ENCODE measurements at regions not wholly inside any gene's neighbourhood (a gene's known extent, or its start where the extent isn't known, plus 50 kb on each side); places are given as distances from the start of the nearest gene placed in this dataset.
A peak's percentile ranks its signal among the peaks of the same experiment; 100 is the strongest.

GRCh38 chr11:25980091-25980490 is 351.8 kb upstream of the ANO3 start:
- DNase-seq (ENCODE audit: low spot score), result no peak

- peak; percentile 46 for DNase-seq (ENCODE audit: low spot score)
Observed at GRCh38 chr11:25981998-25982397, 349.9 kb upstream of the ANO3 start.

- DNase-seq (ENCODE audit: low spot score), result no peak
Observed at GRCh38 chr11:25983280-25983679, 348.6 kb upstream of the ANO3 start.

GRCh38 chr11:25988178-25988577 is 343.8 kb upstream of the ANO3 start:
- DNase-seq (ENCODE audit: low spot score), result no peak

- DNase-seq (ENCODE audit: low spot score), result no peak
Observed at GRCh38 chr11:25990406-25990805, 341.5 kb upstream of the ANO3 start.

- DNase-seq (ENCODE audit: low spot score), result no peak
Observed at GRCh38 chr11:25991476-25991875, 340.5 kb upstream of the ANO3 start.

GRCh38 chr11:25992294-25992693 is 339.6 kb upstream of the ANO3 start:
- no peak for DNase-seq (ENCODE audit: low spot score)

GRCh38 chr11:25993016-25993415 is 338.9 kb upstream of the ANO3 start:
- DNase-seq (ENCODE audit: low spot score), result no peak

- DNase-seq (ENCODE audit: low spot score), result no peak
Observed at GRCh38 chr11:26011474-26011873, 320.5 kb upstream of the ANO3 start.

- DNase-seq (ENCODE audit: low spot score), result no peak
Observed at GRCh38 chr11:26014456-26015115, 317.3 kb upstream of the ANO3 start.

- DNase-seq (ENCODE audit: low spot score), result no peak
Observed at GRCh38 chr11:26017322-26017860, 314.5 kb upstream of the ANO3 start.

GRCh38 chr11:26017903-26018302 is 314.0 kb upstream of the ANO3 start:
- no peak for DNase-seq (ENCODE audit: low spot score)

GRCh38 chr11:26018336-26018735 is 313.6 kb upstream of the ANO3 start:
- DNase-seq (ENCODE audit: low spot score), result no peak

GRCh38 chr11:26019386-26019785 is 312.5 kb upstream of the ANO3 start:
- no peak for DNase-seq (ENCODE audit: low spot score)

- no peak for DNase-seq (ENCODE audit: low spot score)
Observed at GRCh38 chr11:26021017-26021416, 310.9 kb upstream of the ANO3 start.

GRCh38 chr11:26023057-26023456 is 308.9 kb upstream of the ANO3 start:
- DNase-seq (ENCODE audit: low spot score), result no peak

- no peak for DNase-seq (ENCODE audit: low spot score)
Observed at GRCh38 chr11:26025676-26026075, 306.3 kb upstream of the ANO3 start.

- no peak for DNase-seq (ENCODE audit: low spot score)
Observed at GRCh38 chr11:26026078-26026477, 305.9 kb upstream of the ANO3 start.

- DNase-seq (ENCODE audit: low spot score), result no peak
Observed at GRCh38 chr11:26027887-26028286, 304.0 kb upstream of the ANO3 start.

GRCh38 chr11:26028393-26028911 is 303.5 kb upstream of the ANO3 start:
- DNase-seq (ENCODE audit: low spot score), result peak; percentile 12

GRCh38 chr11:26030399-26030798 is 301.5 kb upstream of the ANO3 start:
- no peak for DNase-seq (ENCODE audit: low spot score)

GRCh38 chr11:26032241-26032640 is 299.7 kb upstream of the ANO3 start:
- DNase-seq (ENCODE audit: low spot score), result no peak

GRCh38 chr11:26035696-26036095 is 296.2 kb upstream of the ANO3 start:
- DNase-seq (ENCODE audit: low spot score), result no peak

GRCh38 chr11:26037716-26038115 is 294.2 kb upstream of the ANO3 start:
- no peak for DNase-seq (ENCODE audit: low spot score)

Data from AG08396 (cell line).